Thyroid gland (tissue), 4 donors: ENCODE measurements at regions not wholly inside any gene's neighbourhood (a gene's known extent, or its start where the extent isn't known, plus 50 kb on each side); places are given as distances from the start of the nearest gene placed in this dataset.

ENCODE experiments used
- POLR2A ChIP-seq, 2 donors: fragments of 450-650 bp; IDR thresholded peaks; one replicate each; pipeline ENCODE4 v1.6.1; 2017; ENCODE audit warnings: antibody characterized with exemption in 2 of 2, mild to moderate bottlenecking in 2 of 2, moderate library complexity in 1 of 2
- TF ChIP-seq, protein P1 (sequence below), 6 experiments: fragments of 200-600 bp in 3 of 6; fragments of 450-650 bp in 3 of 6; sonication (generic) in 3 of 6; IDR thresholded peaks; one replicate each; pipeline ENCODE4 v1.5.1; 2016 to 2019; ENCODE audit warnings: antibody characterized with exemption in 6 of 6, mild to moderate bottlenecking in 2 of 6, inconsistent platforms in 1 of 6, moderate library complexity in 1 of 6

DNA sequence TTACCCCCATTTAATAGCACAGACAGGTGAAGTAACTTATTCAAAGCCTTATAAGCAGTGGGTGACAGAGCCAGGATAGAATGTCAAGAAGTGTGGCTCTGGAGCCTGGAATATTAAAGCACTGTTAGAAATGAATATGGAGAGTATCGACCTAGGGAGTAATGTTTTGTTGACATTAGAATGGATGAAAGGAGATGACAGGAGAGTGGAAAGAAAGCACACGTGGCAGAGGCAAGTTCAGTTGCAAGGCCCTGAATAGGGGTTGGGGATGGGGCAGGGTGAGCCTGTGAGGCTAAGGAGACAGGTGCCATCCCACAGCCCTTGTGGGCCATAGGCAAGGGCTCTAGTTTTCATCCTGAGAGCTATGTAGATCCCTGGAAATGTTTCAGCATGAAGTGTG lies 125.5 kb upstream of the PLXNA2 start:
- TF ChIP-seq, protein P1, sequence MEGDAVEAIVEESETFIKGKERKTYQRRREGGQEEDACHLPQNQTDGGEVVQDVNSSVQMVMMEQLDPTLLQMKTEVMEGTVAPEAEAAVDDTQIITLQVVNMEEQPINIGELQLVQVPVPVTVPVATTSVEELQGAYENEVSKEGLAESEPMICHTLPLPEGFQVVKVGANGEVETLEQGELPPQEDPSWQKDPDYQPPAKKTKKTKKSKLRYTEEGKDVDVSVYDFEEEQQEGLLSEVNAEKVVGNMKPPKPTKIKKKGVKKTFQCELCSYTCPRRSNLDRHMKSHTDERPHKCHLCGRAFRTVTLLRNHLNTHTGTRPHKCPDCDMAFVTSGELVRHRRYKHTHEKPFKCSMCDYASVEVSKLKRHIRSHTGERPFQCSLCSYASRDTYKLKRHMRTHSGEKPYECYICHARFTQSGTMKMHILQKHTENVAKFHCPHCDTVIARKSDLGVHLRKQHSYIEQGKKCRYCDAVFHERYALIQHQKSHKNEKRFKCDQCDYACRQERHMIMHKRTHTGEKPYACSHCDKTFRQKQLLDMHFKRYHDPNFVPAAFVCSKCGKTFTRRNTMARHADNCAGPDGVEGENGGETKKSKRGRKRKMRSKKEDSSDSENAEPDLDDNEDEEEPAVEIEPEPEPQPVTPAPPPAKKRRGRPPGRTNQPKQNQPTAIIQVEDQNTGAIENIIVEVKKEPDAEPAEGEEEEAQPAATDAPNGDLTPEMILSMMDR (IDR thresholded peaks at IDR 0.05) = no peak
- TF ChIP-seq POLR2A (IDR thresholded peaks at IDR 0.05) = no peak
